ENCODE measurements at regions not wholly inside any gene's neighbourhood (a gene's known extent, or its start where the extent isn't known, plus 50 kb on each side); places are given as distances from the start of the nearest gene placed in this dataset.

DNA sequence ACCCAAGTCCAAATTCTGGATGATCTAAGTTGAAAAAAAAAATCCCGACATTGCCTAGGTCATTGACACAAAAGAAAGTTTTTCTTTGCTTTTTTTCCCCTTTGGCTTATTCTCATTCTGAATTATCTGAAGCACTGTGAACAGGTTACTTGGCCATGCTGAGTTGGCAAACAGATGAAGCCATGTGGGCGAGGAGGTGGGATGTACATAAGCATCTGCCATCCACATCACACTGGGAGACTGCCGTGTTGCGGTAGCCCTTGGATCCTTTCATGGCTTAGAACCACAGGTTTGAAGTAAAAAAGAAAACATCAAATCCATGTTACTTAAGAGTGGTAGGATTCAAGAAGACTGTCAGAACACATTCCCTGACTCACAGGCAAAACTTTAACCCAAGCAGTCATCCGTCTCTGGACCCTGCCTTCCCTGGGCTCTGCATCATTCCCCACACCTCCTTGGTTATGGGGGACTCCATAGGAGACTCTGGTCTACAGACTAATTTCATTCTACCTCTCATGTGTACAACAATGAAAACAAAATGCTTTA is 242.5 kb upstream of the SERP2 start:
- TF ChIP-seq, protein P1, sequence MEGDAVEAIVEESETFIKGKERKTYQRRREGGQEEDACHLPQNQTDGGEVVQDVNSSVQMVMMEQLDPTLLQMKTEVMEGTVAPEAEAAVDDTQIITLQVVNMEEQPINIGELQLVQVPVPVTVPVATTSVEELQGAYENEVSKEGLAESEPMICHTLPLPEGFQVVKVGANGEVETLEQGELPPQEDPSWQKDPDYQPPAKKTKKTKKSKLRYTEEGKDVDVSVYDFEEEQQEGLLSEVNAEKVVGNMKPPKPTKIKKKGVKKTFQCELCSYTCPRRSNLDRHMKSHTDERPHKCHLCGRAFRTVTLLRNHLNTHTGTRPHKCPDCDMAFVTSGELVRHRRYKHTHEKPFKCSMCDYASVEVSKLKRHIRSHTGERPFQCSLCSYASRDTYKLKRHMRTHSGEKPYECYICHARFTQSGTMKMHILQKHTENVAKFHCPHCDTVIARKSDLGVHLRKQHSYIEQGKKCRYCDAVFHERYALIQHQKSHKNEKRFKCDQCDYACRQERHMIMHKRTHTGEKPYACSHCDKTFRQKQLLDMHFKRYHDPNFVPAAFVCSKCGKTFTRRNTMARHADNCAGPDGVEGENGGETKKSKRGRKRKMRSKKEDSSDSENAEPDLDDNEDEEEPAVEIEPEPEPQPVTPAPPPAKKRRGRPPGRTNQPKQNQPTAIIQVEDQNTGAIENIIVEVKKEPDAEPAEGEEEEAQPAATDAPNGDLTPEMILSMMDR (IDR thresholded peaks at IDR 0.05), result no peak
- TF ChIP-seq POLR2A (IDR thresholded peaks at IDR 0.05), result no peak

Data from uterus (tissue), 2 donors.